Thoracic aorta (tissue), 2 donors: ENCODE measurements at regions not wholly inside any gene's neighbourhood (a gene's known extent, or its start where the extent isn't known, plus 50 kb on each side); places are given as distances from the start of the nearest gene placed in this dataset.

Source experiments
- ATAC-seq: fragments of 150-250 bp; one replicate; pipeline ENCODE4 v1.8.0; 2017; ENCODE audit warnings: low read depth; ENCODE audit not compliant: insufficient number of reproducible peaks, low FRiP score
- DNase-seq: peaks from one replicate; pipeline ENCODE4 v3.0.0-alpha.2; 2020; ENCODE audit warnings: low spot score
- H3K27ac ChIP-seq, 2 donors: fragments of 200-600 bp; sonication (generic); 1 replicate in 1 of 2; 2 replicates in 1 of 2; pipeline ENCODE4 v1.5.1; 2016; ENCODE audit warnings: mild to moderate bottlenecking in 2 of 2, moderate library complexity in 2 of 2
- H3K27me3 ChIP-seq: fragments of 200-600 bp; sonication (generic); replicated peaks from 2 replicates; pipeline ENCODE4 v1.6.0; 2016; ENCODE audit warnings: mild to moderate bottlenecking; ENCODE audit not compliant: insufficient read depth
- H3K36me3 ChIP-seq: fragments of 200-600 bp; sonication (generic); one replicate; pipeline ENCODE4 v1.5.1; 2016
- H3K4me1 ChIP-seq, 2 donors: fragments of 200-600 bp; sonication (generic); 1 replicate in 1 of 2; 2 replicates in 1 of 2; pipeline versions ENCODE4 v1.5.1 to v1.6.0; 2016; ENCODE audit warnings: low read depth in 2 of 2, mild to moderate bottlenecking in 1 of 2; ENCODE audit not compliant: control insufficient read depth in 1 of 2
- H3K4me3 ChIP-seq: fragments of 200-600 bp; sonication (generic); 2 replicates; pipeline ENCODE4 v1.5.1; 2016; ENCODE audit warnings: mild to moderate bottlenecking
- H3K9me3 ChIP-seq: fragments of 200-600 bp; sonication (generic); 2 replicates; pipeline ENCODE4 v1.5.1; 2016
- TF ChIP-seq, protein P1 (sequence below): fragments of 200-600 bp; sonication (generic); IDR thresholded peaks from one replicate; pipeline ENCODE4 v1.5.1; 2019; ENCODE audit warnings: antibody characterized with exemption

DNA sequence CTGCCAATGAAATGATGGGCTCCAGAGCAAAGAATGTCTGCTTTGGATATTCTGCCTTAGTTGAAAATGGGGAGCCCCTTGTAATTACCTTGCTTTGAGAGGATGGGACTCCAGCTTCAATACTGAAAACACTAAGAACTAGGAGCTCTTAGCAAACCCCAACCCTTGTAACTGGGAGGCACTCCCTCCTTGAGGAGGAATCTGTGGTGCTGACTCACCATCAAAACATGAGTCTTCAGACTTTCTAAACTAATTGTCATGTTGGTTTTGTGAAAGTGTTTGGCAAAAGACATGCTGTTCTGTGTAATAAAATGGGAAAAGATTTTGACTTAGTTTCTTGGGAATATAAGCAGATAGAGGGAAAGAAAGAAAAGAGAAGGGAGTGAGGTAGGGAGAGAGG, 91.9 kb upstream of the PTPRD start:
- Histone ChIP-seq H3K36me3 (no peaks in the 10 kb centered on the region), H3K27me3 (no peaks in the 10 kb centered on the region), H3K4me1 (no peaks in the 10 kb centered on the region), H3K9me3 (no peaks in the 10 kb centered on the region), H3K27ac (no peak overlapping the region), H3K4me3 (no peak overlapping the region)
- TF ChIP-seq, protein P1, sequence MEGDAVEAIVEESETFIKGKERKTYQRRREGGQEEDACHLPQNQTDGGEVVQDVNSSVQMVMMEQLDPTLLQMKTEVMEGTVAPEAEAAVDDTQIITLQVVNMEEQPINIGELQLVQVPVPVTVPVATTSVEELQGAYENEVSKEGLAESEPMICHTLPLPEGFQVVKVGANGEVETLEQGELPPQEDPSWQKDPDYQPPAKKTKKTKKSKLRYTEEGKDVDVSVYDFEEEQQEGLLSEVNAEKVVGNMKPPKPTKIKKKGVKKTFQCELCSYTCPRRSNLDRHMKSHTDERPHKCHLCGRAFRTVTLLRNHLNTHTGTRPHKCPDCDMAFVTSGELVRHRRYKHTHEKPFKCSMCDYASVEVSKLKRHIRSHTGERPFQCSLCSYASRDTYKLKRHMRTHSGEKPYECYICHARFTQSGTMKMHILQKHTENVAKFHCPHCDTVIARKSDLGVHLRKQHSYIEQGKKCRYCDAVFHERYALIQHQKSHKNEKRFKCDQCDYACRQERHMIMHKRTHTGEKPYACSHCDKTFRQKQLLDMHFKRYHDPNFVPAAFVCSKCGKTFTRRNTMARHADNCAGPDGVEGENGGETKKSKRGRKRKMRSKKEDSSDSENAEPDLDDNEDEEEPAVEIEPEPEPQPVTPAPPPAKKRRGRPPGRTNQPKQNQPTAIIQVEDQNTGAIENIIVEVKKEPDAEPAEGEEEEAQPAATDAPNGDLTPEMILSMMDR: no peak
- ATAC-seq (no peak), DNase-seq (no peak)

GRCh38 chr9:10705383-10705782, 92.6 kb upstream of the PTPRD start:
- Histone ChIP-seq H3K9me3 (no peaks in the 10 kb centered on the region), H3K36me3 (no peaks in the 10 kb centered on the region), H3K4me1 (no peaks in the 10 kb centered on the region), H3K27me3 (no peaks in the 10 kb centered on the region), H3K27ac (no peak overlapping the region), H3K4me3 (no peak overlapping the region)
- DNase-seq (no peak), ATAC-seq (no peak)
- TF ChIP-seq, protein P1: no peak

- H3K9me3 ChIP-seq: no peaks in the 10 kb centered on the region
- DNase-seq (no peak), ATAC-seq (no peak)
- H3K36me3 ChIP-seq: no peaks in the 10 kb centered on the region
- no peaks in the 10 kb centered on the region for H3K27me3 ChIP-seq
- H3K4me1 ChIP-seq: no peaks in the 10 kb centered on the region
- TF ChIP-seq, protein P1: no peak
- no peak overlapping the region for H3K4me3 ChIP-seq
- H3K27ac ChIP-seq: no peak overlapping the region
Observed at GRCh38 chr9:10706788-10707187, 94.0 kb upstream of the PTPRD start.

DNA sequence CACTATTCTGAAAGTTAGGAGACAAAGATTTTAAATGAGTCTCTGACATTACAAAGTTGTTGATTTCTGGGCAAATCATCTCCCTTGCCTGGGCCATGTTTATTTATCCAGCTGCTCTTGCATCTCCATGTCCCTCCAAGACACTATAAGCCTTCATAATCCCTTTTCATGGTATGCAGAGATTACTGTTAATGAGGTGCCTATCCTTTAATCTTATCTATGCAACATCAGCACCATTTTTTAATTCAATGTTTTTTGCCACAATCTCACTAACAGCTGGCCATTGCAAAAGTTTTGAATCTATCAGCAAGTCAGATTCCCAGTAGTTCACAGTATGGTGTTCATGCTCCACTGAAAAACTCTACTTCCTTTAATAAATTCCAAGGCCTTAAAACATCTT, 108.5 kb upstream of the PTPRD start:
- TF ChIP-seq, protein P1: no peak
- ATAC-seq (no peak), DNase-seq (no peak)
- Histone ChIP-seq H3K27ac (no peak overlapping the region), H3K27me3 (no peaks in the 10 kb centered on the region), H3K9me3 (no peaks in the 10 kb centered on the region), H3K36me3 (no peaks in the 10 kb centered on the region), H3K4me1 (no peaks in the 10 kb centered on the region), H3K4me3 (no peak overlapping the region)

DNA sequence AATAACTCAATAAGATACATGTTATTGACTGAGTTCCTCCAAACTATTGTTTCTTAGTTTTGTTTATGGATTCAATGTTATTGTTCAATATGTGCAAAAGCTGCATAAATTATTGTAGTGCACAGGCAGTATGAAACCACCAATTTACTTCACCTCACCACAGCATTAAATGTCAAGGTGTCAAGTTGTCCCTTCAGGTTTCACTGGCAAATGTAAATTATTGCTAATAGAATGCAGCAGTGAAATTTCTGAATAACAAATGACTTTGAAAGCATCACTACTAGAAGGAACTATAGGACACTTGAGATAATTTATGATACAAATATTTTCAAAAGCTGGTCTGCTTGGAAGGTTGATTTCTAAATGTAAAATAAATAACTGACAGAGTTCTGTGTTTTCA, 116.4 kb upstream of the PTPRD start:
- TF ChIP-seq, protein P1: no peak
- Histone ChIP-seq H3K9me3 (no peaks in the 10 kb centered on the region), H3K36me3 (no peaks in the 10 kb centered on the region), H3K4me1 (no peaks in the 10 kb centered on the region), H3K4me3 (no peak overlapping the region), H3K27me3 (no peaks in the 10 kb centered on the region), H3K27ac (no peak overlapping the region)
- no peak for ATAC-seq
- no peak for DNase-seq
